GM18861 (cell line): ENCODE measurements at regions not wholly inside any gene's neighbourhood (a gene's known extent, or its start where the extent isn't known, plus 50 kb on each side); places are given as distances from the start of the nearest gene placed in this dataset.

Source experiments
- ATAC-seq: cut with Tn5 transposase; IDR thresholded peaks from one replicate; pipeline ENCODE4 v1.9.1; 2021; ENCODE audit not compliant: unreplicated experiment

DNA sequence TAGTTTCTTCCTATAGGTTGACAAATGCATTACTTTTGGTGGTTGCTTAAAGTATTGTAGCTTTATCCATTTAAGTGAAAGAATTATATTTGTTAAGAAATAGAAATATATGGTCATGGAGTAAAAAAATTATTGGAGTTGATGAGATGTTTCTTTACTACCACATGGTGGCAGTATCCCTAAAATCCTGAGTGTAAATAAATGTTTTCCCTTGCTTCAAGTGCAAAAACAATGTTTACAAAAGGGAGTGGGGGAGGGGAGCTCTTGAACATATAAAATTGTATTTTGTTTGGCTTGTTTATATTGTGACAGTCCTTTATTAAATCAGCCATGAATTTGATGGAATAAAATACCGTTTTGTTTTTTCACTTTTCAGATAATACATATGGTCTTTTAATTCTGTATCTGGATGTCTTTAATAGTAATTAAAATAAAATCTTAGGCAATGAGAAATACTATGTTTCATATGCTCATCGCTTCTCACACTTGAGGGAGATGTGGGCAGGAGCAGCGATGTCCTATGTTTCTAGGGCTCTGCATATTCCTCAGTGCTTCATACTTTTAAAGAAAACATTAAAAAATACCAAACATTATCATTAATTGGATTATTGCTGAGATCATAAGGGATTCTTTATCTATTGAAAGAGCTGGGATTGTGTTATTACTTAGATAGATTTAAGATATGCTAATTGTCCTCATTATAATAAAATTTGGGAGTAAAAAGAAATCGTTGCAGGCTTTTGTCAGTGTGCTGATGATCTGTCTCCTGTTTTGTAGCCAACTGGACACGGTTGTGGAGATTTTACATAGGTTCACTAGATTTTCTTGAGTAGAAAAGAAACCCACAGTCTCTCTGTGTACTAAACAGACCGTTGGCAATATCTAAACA is 349.7 kb downstream of the TUSC7 start:
- no peak for ATAC-seq

DNA sequence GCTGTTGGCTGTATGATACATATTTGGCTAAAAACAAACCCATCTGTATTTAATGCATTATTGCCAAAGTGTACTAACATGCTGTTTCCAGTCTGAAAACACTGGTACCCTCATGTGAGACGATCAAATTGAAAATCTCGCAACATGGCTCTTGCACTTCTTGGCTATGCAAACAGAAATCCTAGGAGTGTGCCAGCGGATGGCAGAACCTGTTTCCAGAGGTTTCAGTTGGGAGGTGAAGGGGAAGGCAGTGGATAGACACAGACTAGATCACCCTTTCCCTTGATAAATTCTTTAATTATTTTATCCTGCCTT is 350.3 kb downstream of the TUSC7 start:
- ATAC-seq, result no peak

DNA sequence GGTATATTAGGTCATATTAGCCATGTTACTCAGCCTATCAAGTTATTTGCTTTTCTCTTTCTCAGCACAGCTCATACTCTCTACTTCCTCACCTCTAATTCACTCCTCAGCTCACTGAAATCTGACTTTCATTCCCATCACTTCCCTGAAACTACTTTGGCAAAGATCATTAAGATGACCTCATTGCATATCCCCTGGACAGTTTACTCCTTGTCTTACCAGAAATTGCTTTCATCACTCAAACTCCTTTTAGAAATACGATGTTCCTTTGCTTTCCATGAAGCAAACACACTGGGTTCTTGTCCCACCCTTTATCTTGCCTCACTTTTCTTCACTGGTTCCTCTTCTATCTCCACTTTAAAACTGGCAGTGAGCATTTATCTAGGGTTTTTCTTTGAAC is 354.4 kb downstream of the TUSC7 start:
- ATAC-seq, result no peak

DNA sequence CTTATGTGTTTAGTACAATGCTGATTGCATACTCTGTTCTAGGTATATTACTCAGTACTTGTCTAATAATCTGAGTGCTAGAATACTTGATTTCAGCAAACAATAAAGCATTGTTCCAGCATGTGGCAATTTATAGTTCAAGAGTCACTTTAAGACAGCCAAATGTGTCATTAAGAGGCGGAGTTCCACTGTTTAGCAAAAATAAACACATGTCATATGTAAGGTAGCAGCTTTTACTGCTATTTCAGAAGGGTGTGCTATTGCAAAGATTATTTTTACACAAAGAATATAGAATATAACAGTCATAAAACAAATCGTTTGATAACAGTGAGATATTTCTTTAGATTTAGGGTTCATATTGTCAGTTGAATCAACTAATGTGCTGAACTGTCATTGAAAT is 358.7 kb downstream of the TUSC7 start:
- ATAC-seq, result no peak

DNA sequence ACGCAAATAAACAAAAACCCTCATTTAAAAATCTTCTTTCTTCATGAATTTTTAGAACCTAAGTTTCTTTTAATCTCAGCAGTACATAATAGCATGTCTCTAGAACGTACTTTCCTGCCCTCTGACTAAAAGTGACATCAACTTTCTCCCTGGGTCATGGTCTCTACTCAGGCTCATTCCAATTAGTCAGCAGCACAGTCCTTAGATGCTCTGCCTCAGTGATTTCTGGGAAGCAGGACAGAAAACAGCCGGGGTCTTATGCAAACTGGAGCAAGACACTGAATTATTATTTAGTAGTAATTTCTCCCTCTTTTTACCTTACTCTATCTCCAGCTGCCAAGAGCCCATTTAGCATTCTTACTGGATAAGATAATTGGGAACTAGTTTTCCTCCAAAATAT is 365.2 kb downstream of the TUSC7 start:
- no peak for ATAC-seq

DNA sequence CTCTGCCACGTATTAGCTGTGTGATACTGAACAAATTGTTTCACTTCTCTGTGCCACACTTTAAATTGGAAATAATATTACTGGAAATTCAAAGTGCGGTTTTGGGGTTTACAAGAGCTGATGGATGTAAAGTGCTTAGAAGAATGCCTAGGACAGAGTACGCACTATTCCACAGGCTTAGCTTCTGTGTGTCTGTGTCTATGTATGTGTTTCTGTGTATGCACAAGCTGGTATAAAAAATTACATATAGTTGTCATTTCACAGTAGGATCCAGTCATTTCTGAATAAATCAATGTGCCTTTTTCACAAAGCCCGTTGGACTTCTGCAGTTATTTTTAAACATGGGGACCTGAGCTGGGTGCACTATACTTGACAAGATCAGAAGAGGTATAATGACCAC is 370.4 kb downstream of the TUSC7 start:
- no peak for ATAC-seq

DNA sequence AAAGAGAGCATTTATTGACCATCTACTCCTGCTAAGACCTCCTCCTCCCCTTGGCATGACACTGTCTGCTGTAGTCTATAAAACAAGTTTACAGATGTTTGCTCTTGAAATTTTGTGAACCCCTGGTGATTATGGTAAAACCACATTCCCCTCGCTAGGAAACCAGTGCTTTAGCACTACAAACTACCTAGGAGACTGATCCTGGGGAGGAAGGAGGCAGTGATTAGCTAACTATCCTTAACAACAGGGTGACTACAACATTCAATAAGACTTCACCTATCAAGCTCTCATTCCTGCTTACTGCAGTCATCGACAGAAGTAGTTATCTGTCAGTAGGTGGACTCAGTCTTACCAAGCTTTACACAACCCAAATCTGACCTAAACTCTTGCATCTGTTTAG is 371.3 kb downstream of the TUSC7 start:
- ATAC-seq, result no peak

GRCh38 chr3:117084277-117084676 is 374.7 kb downstream of the TUSC7 start:
- ATAC-seq, result no peak

- no peak for ATAC-seq
Measured at GRCh38 chr3:117084739-117085270, 375.2 kb downstream of the TUSC7 start.

DNA sequence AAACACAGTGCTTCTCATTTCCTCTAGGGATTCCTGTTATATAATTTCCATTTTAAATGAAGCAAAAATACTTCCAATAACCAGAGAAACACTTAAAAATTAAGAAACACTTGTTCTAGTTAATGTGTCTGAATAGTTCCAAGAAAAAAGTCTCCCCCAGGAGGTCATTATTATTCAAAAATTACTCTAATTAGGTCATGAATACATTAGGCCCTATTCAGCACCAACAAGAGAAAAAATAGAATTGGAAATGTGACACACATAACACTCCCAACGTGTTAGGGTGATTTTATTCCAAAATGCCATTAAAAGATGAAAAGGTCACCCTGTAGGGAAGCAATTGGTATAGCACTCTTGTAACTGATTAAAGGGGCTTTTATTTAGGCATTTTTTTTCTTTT is 382.1 kb downstream of the TUSC7 start:
- no peak for ATAC-seq

DNA sequence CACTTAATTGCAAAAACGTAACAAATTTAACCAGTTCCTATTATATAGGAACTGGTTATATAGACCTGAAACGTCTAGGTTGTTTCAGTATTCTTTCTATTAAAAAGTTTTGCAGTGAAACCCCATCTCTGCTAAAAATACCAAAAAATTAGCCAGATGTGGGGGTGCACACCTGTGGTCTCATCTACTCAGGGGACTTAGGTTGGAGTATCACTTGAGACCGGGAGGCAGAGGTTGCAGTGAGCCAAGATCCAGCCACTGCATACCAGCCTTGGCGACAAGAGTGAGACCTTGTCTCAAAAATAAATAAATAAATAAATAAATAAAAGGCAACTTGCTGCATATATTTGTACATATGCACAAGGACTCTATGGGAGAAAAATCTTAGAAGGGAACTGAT is 387.0 kb downstream of the TUSC7 start:
- ATAC-seq, result no peak

- ATAC-seq, result no peak
Measured at GRCh38 chr3:117097351-117097750, 387.8 kb downstream of the TUSC7 start.

- ATAC-seq, result no peak
Measured at GRCh38 chr3:117101697-117102096, 392.1 kb downstream of the TUSC7 start.

- ATAC-seq, result no peak
Measured at GRCh38 chr3:117102426-117102825, 392.8 kb downstream of the TUSC7 start.

- no peak for ATAC-seq
Measured at GRCh38 chr3:117103675-117104074, 394.1 kb downstream of the TUSC7 start.

DNA sequence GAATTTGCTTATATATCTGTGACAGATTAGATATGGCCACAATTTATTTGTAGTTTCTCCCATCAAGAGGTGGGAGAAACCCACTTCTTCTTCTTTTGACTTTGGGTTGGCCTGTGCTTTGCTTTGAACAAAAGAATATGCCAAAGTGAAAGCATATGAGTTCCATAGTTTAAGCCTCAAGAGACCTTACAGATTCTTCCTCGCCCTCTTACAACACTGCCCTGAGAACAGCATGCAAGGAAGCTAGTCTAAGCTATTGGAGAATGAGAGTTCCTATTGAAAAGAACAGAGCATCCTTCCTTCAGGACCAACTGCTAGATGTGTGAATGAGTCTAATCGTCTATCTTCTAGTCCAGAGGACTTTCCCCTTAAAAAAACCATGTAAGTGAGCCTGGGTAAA is 394.8 kb downstream of the TUSC7 start:
- no peak for ATAC-seq

GRCh38 chr3:117104792-117105191 is 395.2 kb downstream of the TUSC7 start:
- ATAC-seq, result no peak

GRCh38 chr3:117105686-117106085 is 396.1 kb downstream of the TUSC7 start:
- no peak for ATAC-seq

- no peak for ATAC-seq
Measured at GRCh38 chr3:117106396-117106795, 396.8 kb downstream of the TUSC7 start.

- no peak for ATAC-seq
Measured at GRCh38 chr3:117107946-117108345, 398.4 kb downstream of the TUSC7 start.

DNA sequence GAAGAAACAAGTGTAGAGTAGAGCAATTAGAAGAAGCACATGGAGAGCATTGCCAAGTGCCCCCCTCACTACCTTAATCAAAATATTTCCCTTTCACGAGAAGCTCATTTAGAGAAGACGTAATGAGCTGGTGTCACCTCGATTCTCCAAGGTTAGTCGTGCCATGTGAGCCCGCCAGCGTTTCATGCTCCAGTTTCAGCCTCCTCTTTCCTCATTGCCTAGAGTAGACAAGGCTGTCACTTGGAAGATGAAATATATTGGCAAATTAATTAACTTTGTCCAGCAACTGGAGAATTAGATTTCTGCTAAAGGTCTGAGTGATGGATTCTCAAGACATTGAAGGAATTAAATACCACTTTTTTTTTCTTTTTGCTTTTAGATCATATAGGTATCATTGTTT is 399.6 kb downstream of the TUSC7 start:
- no peak for ATAC-seq

GRCh38 chr3:117114517-117115265 is 405.1 kb downstream of the TUSC7 start:
- ATAC-seq, result no peak
